ES-I3 (cell line): ENCODE measurements at regions not wholly inside any gene's neighbourhood (a gene's known extent, or its start where the extent isn't known, plus 50 kb on each side); places are given as distances from the start of the nearest gene placed in this dataset.
"Not testable (repeated sequence)": the region's sequence is repeated elsewhere in the genome, so short reads cannot be mapped to it uniquely, and the experiment has no call there.

ENCODE experiments used
- H3K36me3 ChIP-seq: 2 replicates; pipeline ENCODE4 v1.6.1; 2013; ENCODE audit warnings: mild to moderate bottlenecking, low read length, control low read depth, moderate library complexity; ENCODE audit not compliant: insufficient read depth
- H3K4me1 ChIP-seq: 2 replicates; pipeline ENCODE4 v1.6.1; 2013; ENCODE audit warnings: mild to moderate bottlenecking, control low read depth, low read length; ENCODE audit not compliant: insufficient read depth
- H3K9ac ChIP-seq: 2 replicates; pipeline ENCODE4 v1.6.1; 2013; ENCODE audit warnings: low read depth, mild to moderate bottlenecking, low read length, moderate library complexity
- H3K9me3 ChIP-seq: 2 replicates; pipeline ENCODE4 v1.6.1; 2013; ENCODE audit warnings: mild to moderate bottlenecking, low read length, moderate library complexity; ENCODE audit not compliant: control insufficient read depth, insufficient read depth

DNA sequence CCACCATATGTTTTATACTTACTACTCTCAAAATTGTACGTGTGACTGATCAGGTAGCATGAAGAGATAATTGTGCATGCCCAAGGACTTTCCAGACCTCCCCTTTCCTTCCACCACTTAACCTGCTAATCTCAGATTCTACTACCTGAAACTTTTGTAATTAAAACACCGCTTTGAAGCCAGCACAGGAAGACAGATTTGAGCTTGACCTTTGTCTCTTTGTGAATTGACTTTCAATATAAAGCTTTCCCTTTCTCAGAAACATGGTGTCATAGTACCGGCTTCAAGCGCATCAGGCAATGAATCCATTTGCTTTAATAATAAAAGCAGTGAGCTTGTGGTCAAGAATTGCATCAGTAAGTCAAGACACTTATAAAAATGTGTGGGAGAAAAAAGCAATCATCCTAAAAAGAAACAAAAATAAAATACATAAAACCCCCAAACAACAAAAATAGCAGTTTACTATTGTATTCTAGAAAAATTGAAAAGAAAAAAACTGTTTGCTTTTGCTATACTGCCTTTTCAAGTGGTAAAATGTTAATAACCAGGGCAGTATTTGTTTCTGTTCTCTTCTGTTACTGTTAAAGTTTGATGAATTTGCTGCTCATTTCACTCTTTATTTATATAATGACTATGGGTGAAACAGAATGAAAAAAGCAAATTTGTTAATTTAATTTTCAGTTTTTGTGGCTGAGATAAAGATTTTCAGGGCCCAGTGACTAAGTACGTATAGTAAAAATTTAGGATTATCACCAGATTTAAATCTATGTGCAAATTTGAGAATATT lies 2075.3 kb downstream of the PCDH9 start:
- no peaks in the 10 kb centered on the region for H3K4me1 ChIP-seq
- no peaks in the 10 kb centered on the region for H3K9me3 ChIP-seq
- no peaks in the 10 kb centered on the region for H3K36me3 ChIP-seq
- no peak overlapping the region for H3K9ac ChIP-seq

DNA sequence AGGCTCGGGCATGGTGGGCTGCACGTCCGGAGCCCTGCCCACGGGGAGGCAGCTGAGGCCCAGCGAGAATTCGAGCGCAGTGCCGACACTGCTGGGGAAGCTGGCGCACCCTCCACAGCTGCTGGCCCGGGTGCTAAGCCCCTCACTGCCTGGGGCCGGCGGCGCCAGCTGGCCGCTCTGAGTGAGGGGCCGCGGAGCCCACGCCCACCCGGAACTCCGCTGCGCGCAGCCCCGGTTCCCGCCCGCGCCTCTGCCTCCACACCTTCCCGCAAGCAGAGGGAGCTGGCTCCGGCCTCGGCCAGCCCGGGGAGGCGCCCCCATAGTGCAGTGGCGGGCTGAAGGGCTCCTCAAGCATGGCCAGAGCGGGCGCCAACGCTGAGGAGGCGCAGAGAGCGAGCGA lies 2080.4 kb downstream of the PCDH9 start:
- H3K9me3 ChIP-seq, result no peaks in the 10 kb centered on the region
- no peaks in the 10 kb centered on the region for H3K36me3 ChIP-seq
- no peak overlapping the region; the same call in 1 of the 2 replicates for H3K9ac ChIP-seq
- H3K4me1 ChIP-seq, result no peaks in the 10 kb centered on the region

DNA sequence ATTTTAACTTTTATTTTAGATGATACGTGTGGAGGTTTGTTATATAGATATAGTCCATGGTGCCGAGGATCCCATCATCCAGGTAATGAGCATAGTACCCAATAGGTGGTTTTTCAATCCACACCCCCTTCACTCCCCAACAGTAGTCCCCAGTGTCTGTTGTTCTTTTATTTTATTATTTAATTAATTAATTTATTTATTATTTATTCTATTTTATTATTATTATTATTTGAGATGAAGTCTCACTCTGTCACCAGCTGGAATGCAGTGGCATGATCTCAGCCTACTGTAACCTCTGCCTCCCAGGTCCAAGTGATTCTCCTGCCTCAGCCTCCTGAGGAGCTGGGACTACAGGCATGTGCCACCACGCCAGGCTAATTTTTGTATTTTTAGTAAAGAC lies 2086.2 kb downstream of the PCDH9 start:
- Histone ChIP-seq H3K4me1 (no peaks in the 10 kb centered on the region), H3K36me3 (no peaks in the 10 kb centered on the region), H3K9me3 (no peaks in the 10 kb centered on the region), H3K9ac (no peak overlapping the region)

DNA sequence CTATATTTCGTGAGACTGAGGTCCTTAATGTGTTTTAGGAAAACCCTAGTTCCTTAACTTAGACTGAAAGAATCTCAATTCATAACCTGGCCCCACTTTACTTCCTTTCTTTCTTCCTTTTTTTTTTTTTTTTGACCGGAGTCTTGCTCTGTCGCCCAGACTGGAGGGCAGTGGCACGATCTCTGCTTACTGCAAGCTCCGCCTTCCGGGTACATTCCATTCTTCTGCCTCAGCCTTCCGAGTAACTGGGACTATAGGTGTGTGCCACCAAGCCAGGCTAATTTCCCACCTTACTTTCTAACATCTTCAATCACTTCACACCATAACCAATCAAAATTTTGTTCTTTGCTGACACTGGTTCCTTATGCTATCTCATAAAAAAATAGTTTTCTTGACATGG lies 2097.0 kb downstream of the PCDH9 start:
- Histone ChIP-seq H3K9me3 (no peaks in the 10 kb centered on the region), H3K36me3 (no peaks in the 10 kb centered on the region), H3K9ac (no peak overlapping the region), H3K4me1 (no peaks in the 10 kb centered on the region)

DNA sequence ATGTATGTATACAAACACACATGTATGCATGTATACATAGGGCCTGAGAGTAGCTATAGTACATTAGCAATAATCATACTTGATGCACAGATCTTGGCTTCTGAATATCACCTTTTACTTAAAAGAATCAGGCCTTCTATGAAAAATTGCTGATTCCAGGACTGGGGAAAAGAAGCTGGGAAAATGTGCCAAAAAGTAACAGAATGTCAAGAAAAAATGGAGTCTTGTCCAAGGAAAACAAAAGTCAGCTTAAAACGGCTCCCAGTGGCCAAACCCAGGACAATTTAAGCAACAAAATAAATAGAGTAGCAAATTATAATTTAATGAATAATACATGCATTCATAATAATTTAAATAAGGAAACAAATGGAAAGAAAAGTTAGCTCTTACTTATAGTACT lies 2104.9 kb downstream of the PCDH9 start:
- Histone ChIP-seq H3K9ac (no peak overlapping the region), H3K9me3 (no peaks in the 10 kb centered on the region), H3K36me3 (no peaks in the 10 kb centered on the region), H3K4me1 (no peaks in the 10 kb centered on the region)

DNA sequence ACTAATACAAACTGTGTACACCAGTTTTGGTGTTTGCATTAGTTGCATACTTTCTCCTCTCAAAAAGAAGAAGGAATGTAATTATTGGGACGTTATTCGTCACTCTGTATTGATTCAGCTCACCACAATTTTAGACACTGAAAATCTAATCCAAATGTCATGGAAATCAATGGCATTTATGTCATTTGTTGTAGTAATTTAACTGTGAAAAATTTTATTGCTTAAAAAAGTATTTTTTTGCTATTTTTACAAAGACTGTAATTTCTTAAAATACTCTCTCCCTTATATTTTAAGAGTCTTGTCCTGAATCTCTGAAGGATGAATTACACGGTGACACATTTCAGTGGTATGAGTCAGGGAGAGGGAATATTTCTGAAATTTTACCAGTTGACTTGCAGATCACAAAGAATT lies 2117.6 kb downstream of the PCDH9 start:
- Histone ChIP-seq H3K9ac (no peak overlapping the region), H3K4me1 (no peaks in the 10 kb centered on the region; the same call in 1 of the 2 replicates), H3K9me3 (no peaks in the 10 kb centered on the region), H3K36me3 (no peaks in the 10 kb centered on the region)

DNA sequence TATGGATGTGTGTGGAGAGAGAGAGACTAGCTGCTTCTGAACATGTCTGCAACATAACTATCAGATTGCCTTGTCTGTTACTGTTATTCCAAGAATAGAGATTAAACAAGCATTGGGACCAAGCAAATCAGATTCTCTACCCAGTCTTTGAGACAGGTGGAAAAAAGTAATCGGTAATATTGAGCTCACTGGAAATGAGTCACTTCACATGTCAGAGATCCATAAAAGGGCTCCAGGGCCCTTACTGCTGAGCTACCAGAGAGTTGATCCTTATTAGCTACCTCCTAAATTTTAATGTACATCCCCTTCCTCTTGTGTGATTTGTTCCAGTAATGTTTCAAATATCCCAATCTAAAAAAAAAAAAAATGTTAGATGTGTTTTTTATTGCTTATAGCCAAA lies 2118.0 kb downstream of the PCDH9 start:
- H3K9me3 ChIP-seq, result no peaks in the 10 kb centered on the region
- no peak overlapping the region for H3K9ac ChIP-seq
- H3K36me3 ChIP-seq, result no peaks in the 10 kb centered on the region
- no peaks in the 10 kb centered on the region; the same call in 1 of the 2 replicates for H3K4me1 ChIP-seq

DNA sequence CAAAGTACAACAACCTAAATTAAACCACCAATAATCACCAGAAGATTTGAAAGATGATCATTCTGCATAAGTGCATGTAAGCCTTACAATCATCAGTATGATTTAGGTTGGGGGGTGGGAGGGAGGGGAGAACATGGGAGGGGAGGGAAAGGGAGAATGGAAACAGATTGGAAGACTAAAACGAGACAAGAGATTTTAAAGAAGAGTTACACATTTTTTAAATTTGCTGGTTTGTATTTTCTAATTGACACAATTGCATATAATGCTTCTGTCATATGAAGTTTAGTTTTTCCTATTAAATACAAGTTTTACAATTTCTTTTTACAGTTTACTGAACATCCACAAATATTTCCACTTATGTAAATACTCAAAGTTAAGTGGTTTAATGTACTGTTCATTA lies 2118.9 kb downstream of the PCDH9 start:
- H3K9ac ChIP-seq, result no peak overlapping the region
- H3K9me3 ChIP-seq, result no peaks in the 10 kb centered on the region
- H3K36me3 ChIP-seq, result no peaks in the 10 kb centered on the region
- no peaks in the 10 kb centered on the region; the same call in 1 of the 2 replicates for H3K4me1 ChIP-seq

DNA sequence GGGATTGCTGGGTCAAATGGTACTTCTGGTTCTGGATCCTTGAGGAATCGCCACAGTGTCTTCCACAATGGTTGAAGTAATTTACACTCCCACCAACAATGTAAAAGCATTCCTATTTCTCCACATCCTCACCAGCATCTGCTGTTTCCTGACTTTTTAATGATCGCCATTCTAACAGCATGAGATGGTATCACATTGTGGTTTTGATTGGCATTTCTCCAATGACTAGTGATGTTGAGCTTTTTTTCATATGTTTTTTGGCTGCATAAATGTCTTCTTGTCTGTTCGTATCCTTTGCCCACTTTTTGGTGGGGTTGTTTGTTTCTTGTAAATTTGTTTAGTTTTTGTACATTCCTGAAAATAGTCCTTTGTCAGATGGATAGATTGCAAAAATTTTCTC lies 2125.7 kb downstream of the PCDH9 start:
- H3K9me3 ChIP-seq, H3K9ac ChIP-seq, H3K4me1 ChIP-seq, H3K36me3 ChIP-seq: not testable (repeated sequence)

DNA sequence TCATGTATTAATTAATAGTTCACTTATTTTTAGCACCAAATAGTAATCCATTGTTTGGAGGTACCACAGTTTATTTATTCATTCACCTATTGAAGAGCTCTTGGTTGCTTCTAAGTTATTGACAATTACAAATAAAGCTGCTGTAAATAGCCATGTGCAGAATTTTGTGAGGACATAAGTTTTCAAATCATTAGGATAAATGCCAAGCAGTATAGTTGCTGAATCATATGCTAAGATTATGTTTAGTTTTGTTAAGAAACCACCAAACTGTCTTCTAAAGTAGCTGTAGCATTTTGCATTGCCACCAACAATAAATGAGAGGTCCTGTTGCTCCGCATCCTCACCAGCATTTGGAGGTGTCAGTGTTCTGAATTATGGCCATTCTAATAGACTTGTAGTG lies 2126.8 kb downstream of the PCDH9 start:
- H3K4me1 ChIP-seq, result no peaks in the 10 kb centered on the region
- H3K9ac ChIP-seq, result no peak overlapping the region
- H3K36me3 ChIP-seq, result no peaks in the 10 kb centered on the region
- no peaks in the 10 kb centered on the region for H3K9me3 ChIP-seq

DNA sequence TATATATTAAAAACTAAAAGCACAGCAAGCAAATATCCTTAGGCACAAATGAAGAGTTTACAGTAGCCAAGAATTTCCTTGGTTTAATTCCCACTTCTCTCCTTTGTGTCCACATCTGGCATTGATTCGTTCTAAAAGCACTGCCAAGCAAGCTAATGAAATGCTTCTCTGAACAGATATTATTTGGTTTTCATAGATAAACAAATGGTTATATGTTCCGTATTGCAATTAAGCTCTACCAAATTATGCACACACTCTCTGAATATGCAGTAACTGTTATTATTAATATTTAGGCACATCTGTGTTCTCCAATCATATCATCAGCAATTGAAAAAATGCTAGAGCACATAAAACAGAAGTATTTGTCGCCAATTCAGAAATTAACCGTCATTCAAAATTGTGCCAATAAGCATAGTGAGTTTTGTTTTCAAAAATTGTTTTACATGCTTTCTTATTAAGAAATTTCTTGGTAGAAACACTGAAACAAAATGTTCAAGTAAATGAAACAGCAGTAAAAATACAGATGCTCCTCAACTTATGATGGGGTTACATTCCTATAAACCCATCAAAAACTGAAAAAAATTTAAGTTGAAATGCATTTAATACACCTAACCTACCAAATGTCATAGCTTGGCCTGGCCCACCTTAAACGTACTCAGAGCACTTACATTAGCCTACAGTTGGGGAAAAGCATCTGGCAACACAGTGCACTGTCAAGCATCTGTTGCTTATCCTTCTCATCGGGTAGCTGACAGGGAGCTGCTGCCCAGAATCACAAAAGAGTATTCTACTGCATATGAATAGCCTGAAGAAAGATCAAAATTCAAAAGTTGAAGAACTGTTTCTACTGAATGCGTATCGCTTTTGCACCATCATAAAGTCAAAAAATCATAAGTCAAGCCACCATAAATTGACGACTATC lies 2134.7 kb downstream of the PCDH9 start:
- Histone ChIP-seq H3K9ac (no peak overlapping the region), H3K4me1 (no peaks in the 10 kb centered on the region), H3K36me3 (no peaks in the 10 kb centered on the region), H3K9me3 (no peaks in the 10 kb centered on the region)

DNA sequence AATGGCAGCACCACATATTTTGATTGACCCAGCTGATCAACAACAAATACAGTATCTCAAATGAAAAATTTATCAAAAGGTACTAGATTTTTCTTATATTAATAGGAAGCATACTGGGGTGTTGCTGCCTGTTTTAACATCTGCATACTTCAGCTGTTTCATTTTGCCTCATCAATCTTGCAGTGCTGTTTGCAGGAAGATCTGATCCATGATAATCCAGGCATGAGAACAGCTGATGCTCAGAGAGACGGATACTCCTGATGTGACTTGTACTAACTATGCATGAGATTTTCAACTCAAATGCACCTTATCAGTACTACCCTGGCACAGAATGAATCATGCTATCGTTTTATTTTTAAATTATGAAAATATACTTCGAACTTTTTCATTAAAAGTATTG lies 2136.8 kb downstream of the PCDH9 start:
- H3K36me3 ChIP-seq, result no peaks in the 10 kb centered on the region
- H3K9me3 ChIP-seq, result no peaks in the 10 kb centered on the region
- H3K4me1 ChIP-seq, result no peaks in the 10 kb centered on the region
- no peak overlapping the region for H3K9ac ChIP-seq

DNA sequence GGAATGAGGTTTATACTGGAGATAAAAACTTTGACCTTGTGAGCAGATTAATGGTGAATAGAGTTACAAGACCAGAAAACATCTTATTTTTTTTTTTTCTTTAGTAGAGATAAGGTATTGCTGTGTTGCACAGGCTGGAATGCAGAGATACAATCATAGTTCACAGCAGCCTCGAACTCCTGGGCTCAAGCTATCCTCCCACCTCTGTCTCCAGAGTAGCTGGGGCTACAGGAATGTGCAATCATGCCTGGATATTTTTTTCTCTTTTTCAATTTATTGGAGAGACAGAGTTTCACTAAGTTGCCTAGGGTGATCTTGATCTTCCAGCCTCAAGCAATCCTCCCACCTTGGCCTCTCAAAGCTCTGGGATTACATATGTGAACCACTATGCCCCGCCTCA lies 2139.1 kb downstream of the PCDH9 start:
- Histone ChIP-seq H3K9me3 (no peaks in the 10 kb centered on the region), H3K4me1 (no peaks in the 10 kb centered on the region), H3K36me3 (no peaks in the 10 kb centered on the region), H3K9ac (no peak overlapping the region)

DNA sequence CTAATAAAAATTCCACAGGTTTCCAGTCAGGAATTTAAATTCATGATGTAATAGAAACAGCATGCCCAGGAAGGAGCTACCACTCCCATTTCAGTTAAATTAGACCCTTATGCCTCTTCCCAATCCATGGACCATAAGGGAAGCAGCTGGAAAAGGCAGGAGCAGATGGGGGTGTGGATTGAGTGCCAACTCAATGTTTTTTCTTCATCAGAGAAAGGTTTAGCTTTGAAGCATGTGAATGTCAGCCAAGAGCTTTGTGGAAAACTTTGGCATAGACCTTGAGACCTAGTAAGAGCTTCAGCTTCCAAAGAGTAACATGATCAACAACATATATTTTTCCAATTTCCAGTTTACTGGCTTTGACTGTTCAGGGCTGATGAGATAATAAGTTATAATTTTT lies 2139.9 kb downstream of the PCDH9 start:
- H3K4me1 ChIP-seq, result no peaks in the 10 kb centered on the region

DNA sequence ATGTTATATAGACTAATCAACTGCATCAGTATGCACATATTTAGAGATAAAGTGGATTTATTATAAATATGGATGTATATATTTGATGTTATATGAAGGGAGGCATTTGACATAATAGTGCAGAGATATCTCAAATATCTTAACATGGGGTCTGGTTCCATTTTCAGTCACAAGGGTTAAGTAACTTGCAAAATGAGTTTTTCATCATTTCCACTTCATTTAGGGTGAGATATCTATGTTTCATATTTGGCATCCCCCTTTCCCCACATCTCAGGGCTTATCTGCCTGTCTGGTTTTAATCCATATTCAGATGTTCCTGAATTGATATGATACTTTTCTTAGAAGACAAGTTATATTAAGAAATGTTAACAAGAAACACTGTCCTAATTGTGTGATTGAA lies 2141.2 kb downstream of the PCDH9 start:
- Histone ChIP-seq H3K4me1 (no peaks in the 10 kb centered on the region), H3K9me3 (no peaks in the 10 kb centered on the region), H3K9ac (no peak overlapping the region), H3K36me3 (no peaks in the 10 kb centered on the region)

More for the DNA sequence above, 2139.9 kb downstream of the PCDH9 start:
- Histone ChIP-seq H3K36me3 (no peaks in the 10 kb centered on the region), H3K9me3 (no peaks in the 10 kb centered on the region), H3K9ac (no peak overlapping the region)
